ENCODE measurements at regions not wholly inside any gene's neighbourhood (a gene's known extent, or its start where the extent isn't known, plus 50 kb on each side); places are given as distances from the start of the nearest gene placed in this dataset.
"Not testable (repeated sequence)": the region's sequence is repeated elsewhere in the genome, so short reads cannot be mapped to it uniquely, and the experiment has no call there.

GRCh38 chr7:6917258-6917657, 91.2 kb upstream of the CCZ1B start:
- no peak for TF ChIP-seq POLR2A (IDR thresholded peaks at IDR 0.05)
- TF ChIP-seq CTCF (IDR thresholded peaks at IDR 0.05) = no peak
- 61% methylated on average over 7 of the region's 7 CpGs for WGBS (ENCODE audit: insufficient coverage, low coverage, low lambda C conversion rate, missing lambda C conversion rate)
- Histone ChIP-seq H3K27ac (no peak overlapping the region), H3K9me3 (no peaks in the 10 kb centered on the region), H3K36me3 (no peaks in the 10 kb centered on the region), H3K4me1 (no peaks in the 10 kb centered on the region), H3K4me3 (no peak overlapping the region), H3K27me3 (no peaks in the 10 kb centered on the region)
- ATAC-seq = no peak
- DNase-seq = no peak
- intact Hi-C loops (cut with DNase I) = no loop called here

GRCh38 chr7:6919169-6919568, 93.1 kb upstream of the CCZ1B start:
- intact Hi-C loops (cut with DNase I); H3K9me3 ChIP-seq; ATAC-seq; H3K27ac ChIP-seq; H3K4me1 ChIP-seq; H3K4me3 ChIP-seq; DNase-seq; H3K27me3 ChIP-seq; H3K36me3 ChIP-seq: not testable (repeated sequence)
- WGBS (ENCODE audit: insufficient coverage, low coverage, low lambda C conversion rate, missing lambda C conversion rate) = 92% methylated on average over 7 of the region's 9 CpGs

- intact Hi-C loops (cut with DNase I); H3K36me3 ChIP-seq; ATAC-seq; H3K4me3 ChIP-seq; H3K27me3 ChIP-seq; DNase-seq; H3K4me1 ChIP-seq; H3K9me3 ChIP-seq; H3K27ac ChIP-seq: not testable (repeated sequence)
- WGBS (ENCODE audit: insufficient coverage, low coverage, low lambda C conversion rate, missing lambda C conversion rate) = no CpG with 5 or more reads among the region's 10 CpGs
Measured at GRCh38 chr7:6924523-6924922, 98.4 kb upstream of the CCZ1B start.

GRCh38 chr7:6926193-6927174, 100.4 kb upstream of the CCZ1B start:
- H3K36me3 ChIP-seq; H3K4me3 ChIP-seq; H3K4me1 ChIP-seq; ATAC-seq; H3K27me3 ChIP-seq; DNase-seq; intact Hi-C loops (cut with DNase I); H3K27ac ChIP-seq; H3K9me3 ChIP-seq: not testable (repeated sequence)
- WGBS (ENCODE audit: insufficient coverage, low coverage, low lambda C conversion rate, missing lambda C conversion rate) = 36% methylated on average over 3 of the region's 26 CpGs

- H3K4me3 ChIP-seq; intact Hi-C loops (cut with DNase I); H3K36me3 ChIP-seq; H3K27me3 ChIP-seq; ATAC-seq; DNase-seq; H3K9me3 ChIP-seq; H3K27ac ChIP-seq; H3K4me1 ChIP-seq: not testable (repeated sequence)
- 54% methylated on average over 6 of the region's 8 CpGs for WGBS (ENCODE audit: insufficient coverage, low coverage, low lambda C conversion rate, missing lambda C conversion rate)
Measured at GRCh38 chr7:6927643-6928042, 101.6 kb upstream of the CCZ1B start.

GRCh38 chr7:6929588-6929987, 103.5 kb upstream of the CCZ1B start:
- DNase-seq; H3K9me3 ChIP-seq; H3K27ac ChIP-seq; H3K4me1 ChIP-seq; H3K4me3 ChIP-seq; H3K36me3 ChIP-seq; intact Hi-C loops (cut with DNase I); ATAC-seq; H3K27me3 ChIP-seq: not testable (repeated sequence)
- WGBS (ENCODE audit: insufficient coverage, low coverage, low lambda C conversion rate, missing lambda C conversion rate) = 62% methylated on average over 4 of the region's 7 CpGs

- H3K36me3 ChIP-seq; H3K9me3 ChIP-seq; H3K27ac ChIP-seq; H3K27me3 ChIP-seq; DNase-seq; H3K4me3 ChIP-seq; intact Hi-C loops (cut with DNase I); ATAC-seq; H3K4me1 ChIP-seq: not testable (repeated sequence)
- 71% methylated on average over 5 of the region's 7 CpGs for WGBS (ENCODE audit: insufficient coverage, low coverage, low lambda C conversion rate, missing lambda C conversion rate)
Measured at GRCh38 chr7:6930081-6930635, 104.1 kb upstream of the CCZ1B start.

All from right lobe of liver (tissue), 6 donors.